GM10266 (cell line): ENCODE measurements at regions not wholly inside any gene's neighbourhood (a gene's known extent, or its start where the extent isn't known, plus 50 kb on each side); places are given as distances from the start of the nearest gene placed in this dataset.

Experiments
- DNase-seq: peaks from one replicate; pipeline ENCODE4 v3.0.0; 2012; ENCODE audit errors: extremely low spot score
- TF ChIP-seq, protein P1 (sequence below): IDR thresholded peaks from 2 replicates; pipeline ENCODE4 v1.5.1; 2012; ENCODE audit warnings: mild to moderate bottlenecking, low read depth; ENCODE audit not compliant: control insufficient read depth, insufficient read depth; ENCODE audit errors: missing control alignments

DNA sequence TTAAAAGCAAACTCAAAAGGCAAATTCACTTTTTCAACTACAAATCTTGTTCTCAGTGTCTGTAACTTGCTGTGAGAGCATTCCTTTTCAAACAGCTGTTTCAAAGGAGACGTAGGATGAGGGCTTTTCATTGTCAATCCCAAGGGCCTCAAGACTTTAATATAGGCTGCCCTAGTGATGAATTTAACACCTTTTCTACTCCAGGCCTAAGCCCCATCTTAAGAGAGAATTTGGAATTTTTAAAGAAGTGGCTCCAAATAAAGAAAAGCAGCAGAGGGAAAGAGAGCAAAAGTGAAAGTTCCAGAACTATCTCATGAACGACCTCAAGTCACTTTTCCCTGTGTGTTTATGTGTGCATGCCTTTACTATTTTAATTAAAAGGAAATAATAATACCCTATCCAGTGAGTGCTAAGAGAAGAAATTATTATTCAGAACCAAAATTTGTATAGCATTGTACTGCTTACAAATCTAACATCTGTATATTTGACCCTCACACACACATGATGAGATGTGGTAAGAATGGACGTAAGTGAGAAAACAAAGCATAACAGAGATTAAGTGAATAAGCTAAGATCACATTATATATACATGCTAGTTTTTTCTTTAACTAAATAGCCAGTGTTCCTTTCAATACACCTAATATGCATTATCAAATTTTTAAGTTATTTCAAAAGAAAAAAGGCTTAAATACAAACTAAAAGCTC is 196.4 kb downstream of the VGLL3 start:
- no peak for DNase-seq
- TF ChIP-seq, protein P1, sequence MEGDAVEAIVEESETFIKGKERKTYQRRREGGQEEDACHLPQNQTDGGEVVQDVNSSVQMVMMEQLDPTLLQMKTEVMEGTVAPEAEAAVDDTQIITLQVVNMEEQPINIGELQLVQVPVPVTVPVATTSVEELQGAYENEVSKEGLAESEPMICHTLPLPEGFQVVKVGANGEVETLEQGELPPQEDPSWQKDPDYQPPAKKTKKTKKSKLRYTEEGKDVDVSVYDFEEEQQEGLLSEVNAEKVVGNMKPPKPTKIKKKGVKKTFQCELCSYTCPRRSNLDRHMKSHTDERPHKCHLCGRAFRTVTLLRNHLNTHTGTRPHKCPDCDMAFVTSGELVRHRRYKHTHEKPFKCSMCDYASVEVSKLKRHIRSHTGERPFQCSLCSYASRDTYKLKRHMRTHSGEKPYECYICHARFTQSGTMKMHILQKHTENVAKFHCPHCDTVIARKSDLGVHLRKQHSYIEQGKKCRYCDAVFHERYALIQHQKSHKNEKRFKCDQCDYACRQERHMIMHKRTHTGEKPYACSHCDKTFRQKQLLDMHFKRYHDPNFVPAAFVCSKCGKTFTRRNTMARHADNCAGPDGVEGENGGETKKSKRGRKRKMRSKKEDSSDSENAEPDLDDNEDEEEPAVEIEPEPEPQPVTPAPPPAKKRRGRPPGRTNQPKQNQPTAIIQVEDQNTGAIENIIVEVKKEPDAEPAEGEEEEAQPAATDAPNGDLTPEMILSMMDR = no peak

DNA sequence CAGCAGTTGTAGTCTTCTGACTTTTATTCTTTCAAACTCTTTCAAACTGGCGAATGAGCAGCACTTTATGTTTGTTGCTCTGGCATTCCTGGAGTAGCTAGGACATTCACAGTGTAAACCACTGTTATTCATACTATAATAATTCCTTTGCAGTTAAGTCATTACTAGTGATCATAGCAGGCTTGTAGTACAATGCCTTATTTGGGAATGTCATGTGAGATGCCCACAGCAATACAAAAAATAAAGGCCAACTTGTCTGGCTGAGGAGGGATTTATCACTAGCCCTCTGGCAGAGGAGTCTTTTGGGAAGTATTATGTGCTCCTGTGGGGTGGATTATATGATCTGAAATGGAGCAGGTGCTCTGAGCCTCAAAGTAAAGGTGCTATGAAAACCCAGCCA is 197.2 kb downstream of the VGLL3 start:
- DNase-seq = no peak

DNA sequence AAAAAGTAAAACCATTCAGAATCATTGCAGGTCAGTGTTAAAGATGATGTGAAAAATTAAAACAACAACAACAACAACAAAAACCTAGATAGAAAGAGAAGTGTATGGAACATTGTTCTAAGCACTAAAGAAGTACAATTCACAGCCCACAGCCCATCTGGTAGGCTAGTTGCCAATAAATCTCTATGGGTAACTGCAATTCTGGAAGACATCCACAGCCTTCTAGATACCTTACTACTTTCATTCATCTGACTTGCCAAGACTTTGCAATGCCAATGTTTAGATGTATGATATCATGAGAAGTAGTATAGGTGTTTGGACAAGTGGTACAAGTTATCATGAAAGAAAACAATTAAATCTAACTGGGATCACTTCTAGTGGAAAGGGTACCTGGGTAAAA is 198.6 kb downstream of the VGLL3 start:
- TF ChIP-seq, protein P1 = no peak
- no peak for DNase-seq

More for the DNA sequence above, 197.2 kb downstream of the VGLL3 start:
- TF ChIP-seq, protein P1 = no peak

DNA sequence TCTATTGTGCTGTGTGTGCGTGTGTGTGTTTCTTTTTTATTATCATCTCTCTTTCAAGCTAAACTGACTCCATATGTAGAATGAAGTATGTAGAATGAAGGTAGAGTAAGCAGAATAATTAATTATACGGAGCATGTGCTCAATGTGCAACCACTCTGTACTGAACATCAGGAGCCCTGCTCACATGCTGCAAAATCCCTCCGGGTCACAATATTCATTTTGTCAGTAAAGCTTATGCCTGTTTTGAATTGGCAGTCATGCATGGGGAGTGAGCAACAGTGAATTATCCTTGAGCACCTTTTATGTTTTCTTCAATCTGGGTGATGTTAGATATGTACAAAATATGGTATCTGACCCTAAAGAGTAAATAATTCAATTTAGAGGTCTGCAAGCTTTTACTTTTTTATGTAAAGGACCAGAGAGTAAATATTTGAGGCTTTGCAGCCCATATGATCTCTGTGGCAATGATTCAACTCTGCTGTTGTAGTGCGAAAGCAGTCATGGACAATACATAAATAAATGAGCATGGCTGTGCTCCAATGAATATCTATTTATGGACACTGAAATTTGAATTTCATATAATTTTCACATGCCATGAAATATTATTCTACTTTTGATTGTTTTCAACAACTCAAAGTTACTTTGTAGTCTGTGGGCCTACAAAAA is 199.9 kb downstream of the VGLL3 start:
- TF ChIP-seq, protein P1 = no peak
- DNase-seq = no peak

DNA sequence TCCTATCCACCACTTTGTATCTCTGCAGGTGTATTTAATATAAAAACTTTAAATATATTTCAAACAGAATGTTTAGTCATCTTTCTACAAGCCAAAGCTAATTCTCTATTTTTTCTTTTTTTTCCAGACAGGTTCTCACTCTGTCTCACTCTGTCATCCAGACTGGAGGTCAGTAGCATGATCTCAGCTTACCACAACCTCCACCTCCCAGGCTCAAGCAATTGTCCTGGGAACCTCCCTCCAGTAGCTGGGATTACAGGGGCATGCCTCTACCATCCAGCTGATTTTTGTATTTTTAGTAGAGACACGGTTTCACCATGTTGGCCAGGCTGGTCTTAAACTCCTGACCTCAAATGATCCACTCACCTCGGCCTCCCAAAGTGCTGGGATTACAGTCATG is 202.6 kb downstream of the VGLL3 start:
- TF ChIP-seq, protein P1 = no peak
- DNase-seq = no peak

DNA sequence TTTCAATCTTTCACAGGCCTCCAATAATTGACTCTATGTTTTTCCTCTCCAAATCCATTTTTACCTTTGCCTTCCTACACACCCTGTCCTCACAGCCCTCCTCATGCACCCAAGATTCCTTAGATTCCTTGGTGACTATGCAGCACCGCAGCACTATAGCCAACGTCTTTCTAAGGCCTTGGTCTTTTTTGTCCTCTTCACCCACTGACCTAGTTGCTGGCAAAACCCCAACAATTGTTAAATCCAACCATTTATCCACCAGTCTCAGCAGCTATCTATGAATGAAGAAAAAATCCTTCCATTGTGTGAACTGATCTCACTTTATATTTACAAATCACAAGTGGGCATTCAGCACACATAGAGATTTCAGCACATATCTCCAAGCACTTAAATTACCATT is 203.9 kb downstream of the VGLL3 start:
- TF ChIP-seq, protein P1 = no peak
- DNase-seq = no peak

DNA sequence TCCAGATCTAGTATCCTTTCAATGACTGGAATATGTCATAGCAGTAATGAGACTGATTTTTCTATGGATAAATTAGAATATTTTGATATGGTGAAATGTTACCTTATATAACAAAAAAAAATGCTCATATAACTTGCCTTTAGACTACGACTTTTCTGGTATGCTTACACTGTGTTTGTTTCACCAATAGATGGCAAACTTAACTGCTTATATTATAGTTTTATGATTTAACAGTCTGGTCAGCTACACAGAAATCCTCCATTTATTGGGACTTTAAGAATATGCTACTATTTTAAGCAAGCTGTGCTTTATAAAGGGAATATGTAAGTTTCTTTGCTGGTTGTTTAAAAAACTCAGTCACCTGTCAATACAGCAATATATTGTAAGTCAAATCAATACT is 205.6 kb downstream of the VGLL3 start:
- no peak for DNase-seq
- TF ChIP-seq, protein P1 = no peak
